Stimulated activated CD4-positive, alpha-beta T cell treated with anti-CD3 and anti-CD28 coated beads, Interleukin-12 subunit alpha, Interleukin-12 subunit beta, amount 100 ng/mL, for 48 hours (primary cell): ENCODE measurements at regions not wholly inside any gene's neighbourhood (a gene's known extent, or its start where the extent isn't known, plus 50 kb on each side); places are given as distances from the start of the nearest gene placed in this dataset.
"Not testable (repeated sequence)": the region's sequence is repeated elsewhere in the genome, so short reads cannot be mapped to it uniquely, and the experiment has no call there.

Experiments
- DNase-seq, 3 donors: peaks; one replicate each; pipeline ENCODE4 v3.0.0-alpha.2; 2020; ENCODE audit warnings: low read depth in 2 of 3, low spot score in 1 of 3

- no peak for DNase-seq
Measured at GRCh38 chr7:51591223-51591622, 274.6 kb upstream of the COBL start.

- DNase-seq = no peak
Measured at GRCh38 chr7:51590746-51591145, 274.1 kb upstream of the COBL start.

DNA sequence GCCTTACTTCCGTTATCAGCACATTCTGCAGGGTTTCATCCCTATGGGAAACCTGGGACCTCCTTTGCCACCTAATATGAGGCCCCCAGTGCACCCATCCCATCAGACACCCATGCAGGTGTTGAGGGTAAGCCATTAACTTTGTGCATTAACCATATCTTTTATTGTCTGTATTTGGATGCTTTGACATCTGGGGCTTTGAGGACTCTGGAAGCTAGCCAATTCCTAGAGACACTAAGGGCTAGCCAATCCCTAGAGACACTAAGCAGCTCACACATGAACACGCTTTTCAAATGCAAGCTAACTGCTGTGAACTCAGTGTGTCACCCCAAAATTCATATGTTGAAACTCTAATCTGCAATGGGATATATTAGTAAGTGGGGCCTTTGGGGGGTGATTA lies 272.5 kb upstream of the COBL start:
- DNase-seq = no peak

DNA sequence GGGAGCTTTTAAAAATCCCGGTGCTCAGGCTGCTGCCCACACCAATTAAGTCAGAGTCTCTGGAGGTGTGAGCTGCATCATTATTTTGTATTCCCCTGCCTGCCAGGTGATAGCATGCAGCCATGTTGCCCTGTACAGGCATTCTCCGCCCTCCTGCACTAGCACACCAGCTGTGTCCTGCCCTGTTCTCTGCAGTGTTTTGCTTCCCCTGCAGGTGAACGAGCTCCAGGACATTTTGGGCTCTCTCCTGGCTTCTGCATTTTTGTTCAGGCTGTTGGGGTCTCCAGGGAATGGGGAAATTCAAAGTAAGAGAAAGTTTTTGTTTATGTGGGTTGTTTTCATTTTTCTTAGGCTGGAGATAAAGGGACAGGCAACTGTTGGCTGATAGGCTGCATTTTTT lies 271.0 kb upstream of the COBL start:
- DNase-seq = no peak

GRCh38 chr7:51577390-51577789 lies 260.8 kb upstream of the COBL start:
- no peak for DNase-seq

- no peak for DNase-seq
Measured at GRCh38 chr7:51569581-51569980, 253.0 kb upstream of the COBL start.

DNA sequence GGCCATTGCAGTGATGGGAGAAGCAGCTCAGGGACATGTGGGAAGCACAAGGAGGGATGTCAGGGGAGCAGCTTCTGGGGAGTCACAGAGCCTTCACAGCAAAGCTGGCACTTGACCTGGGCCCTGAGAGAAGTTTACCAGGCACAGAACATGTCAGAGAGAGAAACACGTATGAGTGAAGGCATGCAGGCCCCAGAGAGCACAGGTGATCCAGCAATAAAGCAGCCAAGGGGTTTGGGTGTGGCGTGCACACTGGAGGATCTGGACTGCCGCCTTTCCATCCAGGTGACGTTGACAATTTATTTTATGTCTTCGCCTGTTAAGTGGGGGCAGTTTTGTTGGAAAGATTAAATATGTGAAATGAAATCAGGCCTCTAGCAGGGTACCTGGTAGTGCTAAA lies 252.6 kb upstream of the COBL start:
- no peak for DNase-seq

DNA sequence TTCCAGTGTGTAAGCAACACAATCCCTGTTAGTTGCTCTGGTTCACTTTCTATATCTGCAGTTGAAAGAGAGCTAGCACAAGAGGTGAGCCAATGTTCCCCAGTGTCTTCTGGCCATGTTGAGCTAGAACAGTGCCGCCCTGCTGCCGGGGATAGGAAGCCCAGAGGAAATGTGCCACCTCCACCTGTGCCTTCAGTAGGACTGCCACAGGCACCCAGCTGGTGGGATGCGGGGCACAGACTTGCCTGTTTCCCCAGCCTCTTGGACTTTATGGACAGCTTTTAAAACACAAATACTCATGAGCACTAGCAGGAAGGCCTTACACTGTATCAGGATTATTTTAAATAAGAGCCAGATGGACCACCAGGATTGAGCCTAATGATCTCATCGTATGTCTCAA lies 234.5 kb upstream of the COBL start:
- no peak for DNase-seq

DNA sequence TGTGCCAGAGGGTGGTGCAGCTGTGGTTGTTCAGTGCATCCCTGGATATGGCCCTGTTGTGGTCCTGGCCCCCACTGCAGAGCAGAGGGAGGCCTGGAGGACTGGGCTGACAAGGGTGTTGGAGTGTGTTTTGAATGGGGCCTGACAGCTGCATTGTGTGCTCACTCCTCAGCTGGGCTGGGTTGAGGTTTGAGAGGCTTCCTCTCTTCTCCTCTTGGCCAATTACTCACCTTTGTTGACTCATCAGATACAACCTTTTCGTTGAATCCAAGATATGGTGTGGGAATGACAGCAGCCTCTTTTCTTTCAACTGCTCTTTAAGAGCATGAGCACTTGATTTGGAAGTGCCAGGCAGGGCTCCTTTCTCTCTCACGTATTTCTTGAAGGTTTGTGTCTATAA lies 228.5 kb upstream of the COBL start:
- no peak for DNase-seq

DNA sequence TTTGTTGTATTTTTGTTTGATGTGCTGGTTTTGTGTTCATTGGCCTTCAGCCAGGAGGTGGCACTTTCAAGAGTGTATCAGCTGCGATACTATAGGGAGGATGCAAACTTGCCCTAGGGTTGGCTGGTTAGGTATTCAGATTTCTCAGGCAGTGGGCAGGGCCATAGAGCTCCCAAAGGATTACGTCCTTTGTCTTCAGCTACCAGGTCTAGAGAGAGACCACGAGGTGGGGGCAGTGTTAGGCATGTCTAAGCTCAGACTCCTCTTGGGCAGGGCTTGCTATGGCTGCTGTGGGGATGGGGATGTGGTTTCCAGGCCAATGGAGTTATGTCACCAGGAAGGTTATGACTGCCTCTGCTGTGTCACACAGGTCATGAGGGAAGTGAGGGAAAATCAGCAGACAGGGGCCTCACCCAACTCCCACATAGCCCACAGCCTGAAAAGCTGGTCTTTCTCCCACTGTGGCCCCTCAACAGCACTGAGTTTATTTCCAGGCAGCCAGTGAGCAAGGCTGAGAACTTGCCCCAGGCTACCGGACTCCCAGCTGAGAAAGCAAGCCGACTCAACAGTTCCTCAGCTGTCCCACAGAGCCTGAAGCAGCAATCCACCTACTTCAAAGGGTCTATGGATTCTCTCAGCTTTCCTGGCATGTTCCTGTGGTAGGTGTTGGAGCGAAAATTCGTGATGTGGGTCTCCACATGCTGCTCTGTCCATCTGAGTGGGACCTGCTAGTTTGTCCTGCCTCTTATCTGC lies 227.4 kb upstream of the COBL start:
- no peak for DNase-seq

DNA sequence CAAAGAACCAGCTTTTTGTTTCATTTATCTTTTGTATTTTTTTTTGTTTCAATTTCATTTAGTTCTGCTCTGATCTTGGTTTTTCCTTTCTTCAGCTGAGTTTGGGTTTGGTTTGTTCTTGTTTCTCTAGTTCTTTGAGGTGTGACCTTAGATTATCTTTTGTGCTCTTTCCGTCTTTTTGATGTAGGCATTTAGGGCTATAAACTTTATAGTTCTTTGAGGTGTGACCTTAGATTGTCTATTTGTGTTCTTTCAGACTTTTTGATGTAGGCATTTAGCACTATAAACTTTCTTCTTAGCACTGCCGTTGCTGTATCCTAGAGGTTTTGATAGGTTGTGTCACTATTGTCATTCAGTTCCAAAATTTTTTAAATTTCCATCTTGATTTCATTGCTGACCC lies 224.3 kb upstream of the COBL start:
- DNase-seq = not testable (repeated sequence)

- no peak for DNase-seq
Measured at GRCh38 chr7:51539840-51540239, 223.2 kb upstream of the COBL start.

DNA sequence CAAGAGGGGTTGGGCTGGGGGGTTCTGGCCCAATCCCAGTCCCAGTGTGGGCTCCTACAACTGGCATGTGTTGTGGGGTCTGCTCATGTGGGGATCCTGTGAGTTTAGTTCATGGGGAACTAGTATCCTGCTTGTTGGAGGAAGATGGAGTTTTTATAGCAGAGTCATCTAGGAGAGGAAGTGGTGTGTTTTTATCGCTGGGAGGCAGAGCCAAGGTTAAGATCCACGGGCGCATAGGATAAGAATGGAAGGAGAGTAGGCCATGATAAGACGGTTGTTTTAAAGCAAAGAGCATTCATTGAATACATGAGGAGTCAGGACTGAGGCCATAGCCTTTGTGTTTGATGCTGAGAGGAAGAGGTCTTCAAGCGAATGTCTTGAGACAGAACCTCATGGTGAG lies 211.6 kb upstream of the COBL start:
- no peak for DNase-seq

DNA sequence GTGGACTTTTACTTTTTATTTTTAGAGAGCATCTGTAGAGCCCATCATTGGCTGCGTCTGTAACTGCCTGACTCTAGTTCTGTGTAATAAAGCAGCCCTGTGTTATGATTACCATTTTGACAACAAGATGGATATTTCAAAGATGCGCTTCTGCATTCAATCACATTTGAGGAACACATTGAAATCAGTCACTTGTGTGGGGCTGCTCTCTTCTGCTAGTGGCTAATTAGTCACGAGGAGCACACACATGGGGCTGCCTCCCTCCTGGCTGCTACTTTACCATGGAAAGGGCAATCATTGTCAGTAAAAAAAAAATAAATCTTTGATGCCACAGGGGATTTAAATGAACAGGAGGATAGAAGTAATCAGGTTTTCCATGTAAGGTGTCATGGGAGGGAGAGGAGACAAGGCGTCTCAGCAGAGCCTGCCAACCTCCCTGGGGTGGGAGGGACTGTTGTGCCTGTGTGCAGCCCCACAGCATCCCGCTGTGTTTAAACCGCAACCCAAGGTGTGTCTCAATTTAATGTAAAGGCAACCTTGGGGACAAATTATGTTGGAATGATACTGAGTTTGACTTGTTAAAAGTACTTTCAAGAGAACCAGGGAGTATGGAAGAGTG lies 205.2 kb upstream of the COBL start:
- no peak for DNase-seq

DNA sequence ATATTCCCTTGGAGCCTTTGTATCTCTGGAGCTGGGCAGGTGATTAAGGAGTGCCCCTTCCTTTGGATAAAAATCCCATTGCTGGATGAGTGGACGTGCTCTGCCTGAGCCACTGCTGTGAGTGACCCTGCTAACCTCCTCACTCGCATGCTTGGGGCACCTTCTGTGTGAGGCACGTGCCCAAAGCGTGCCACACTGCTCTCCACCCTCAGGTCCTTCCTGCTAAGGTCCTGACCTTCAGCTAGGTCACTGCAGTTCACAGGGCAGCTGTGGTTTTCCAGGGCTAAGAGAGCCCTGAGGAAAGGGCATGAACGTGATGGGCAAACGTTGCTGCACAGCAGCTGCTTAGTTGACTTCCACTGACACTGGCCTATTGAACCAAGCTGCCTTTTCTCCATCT lies 204.4 kb upstream of the COBL start:
- DNase-seq = no peak

- DNase-seq = no peak
Measured at GRCh38 chr7:51518646-51519045, 202.0 kb upstream of the COBL start.

- DNase-seq = no peak
Measured at GRCh38 chr7:51517187-51517586, 200.6 kb upstream of the COBL start.

DNA sequence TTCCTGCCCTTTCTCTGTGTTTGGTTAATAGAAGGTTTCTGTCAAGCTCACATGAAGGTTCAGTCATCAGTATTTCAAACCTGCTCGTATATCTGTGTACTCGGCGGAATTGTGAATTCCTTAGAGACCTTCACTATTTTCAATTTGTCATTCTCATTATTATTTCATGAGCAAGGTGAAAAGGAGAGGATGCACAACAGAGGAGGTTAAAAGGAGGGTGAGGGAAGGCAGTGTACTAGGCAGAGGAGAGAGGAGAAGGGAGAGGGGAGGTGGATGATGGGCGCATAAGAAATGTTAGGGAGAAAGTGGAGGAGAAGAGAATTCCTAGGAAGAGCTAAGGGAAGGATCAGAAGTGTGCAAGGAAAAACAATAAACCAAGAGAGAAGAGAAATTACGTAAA lies 185.0 kb upstream of the COBL start:
- DNase-seq = no peak

DNA sequence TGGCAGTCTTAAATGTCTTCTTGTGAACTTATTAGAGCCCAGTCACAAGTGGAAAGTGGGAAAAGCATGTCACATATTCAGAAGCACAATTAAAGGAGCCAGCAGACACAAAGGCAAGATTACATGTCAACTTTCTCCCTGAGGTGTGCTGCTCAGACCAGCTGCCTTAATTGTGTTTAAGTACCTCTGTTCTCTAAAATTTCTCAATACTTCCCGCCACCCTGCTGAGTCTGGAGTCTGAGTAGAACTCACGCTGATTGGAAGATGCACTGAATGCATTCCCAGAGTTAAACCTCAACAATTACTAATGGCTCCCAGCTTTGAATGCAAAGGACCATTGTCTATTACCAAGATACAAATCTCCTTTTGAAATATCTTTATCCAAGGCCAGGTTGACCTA lies 166.4 kb upstream of the COBL start:
- no peak for DNase-seq

DNA sequence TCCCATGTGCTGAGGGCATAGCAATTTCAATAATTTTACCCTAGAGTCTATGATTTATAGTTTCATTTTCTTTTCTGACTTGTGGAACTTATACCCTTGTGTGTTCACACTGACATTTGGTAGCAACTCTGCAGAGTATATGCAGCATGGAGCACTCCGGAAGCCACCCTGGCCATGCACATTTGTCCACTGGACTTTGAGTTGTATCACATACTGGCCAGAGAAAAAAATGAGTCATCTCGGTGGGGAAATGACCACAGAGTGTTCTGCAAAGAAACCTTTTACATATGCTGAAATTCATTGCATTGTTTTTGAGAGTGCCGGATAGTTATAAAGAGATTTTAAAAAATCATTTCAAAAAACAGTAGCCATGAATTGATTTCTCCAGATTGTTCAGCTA lies 164.8 kb upstream of the COBL start:
- DNase-seq = no peak

- no peak for DNase-seq
Measured at GRCh38 chr7:51477819-51478218, 161.2 kb upstream of the COBL start.

- DNase-seq = no peak
Measured at GRCh38 chr7:51477323-51477722, 160.7 kb upstream of the COBL start.

- no peak for DNase-seq
Measured at GRCh38 chr7:51476026-51476425, 159.4 kb upstream of the COBL start.
